Fibroblast of lung (primary cell): ENCODE measurements at regions not wholly inside any gene's neighbourhood (a gene's known extent, or its start where the extent isn't known, plus 50 kb on each side); places are given as distances from the start of the nearest gene placed in this dataset.

Source experiments
- DNase-seq, 2 donors: peaks; one replicate each; pipeline versions ENCODE4 v3.0.0 to v3.0.0-alpha.2; 2010; ENCODE audit warnings: low read depth in 2 of 2
- H2AFZ ChIP-seq: 2 replicates; pipeline ENCODE4 v1.5.1; 2012; ENCODE audit warnings: low read length, control low read depth, inconsistent platforms
- H3K27ac ChIP-seq: 2 replicates; pipeline ENCODE4 v1.5.1; 2011; ENCODE audit warnings: low read length, control low read depth; ENCODE audit not compliant: insufficient read depth
- H3K27me3 ChIP-seq: 2 replicates; pipeline ENCODE4 v1.5.1; 2011; ENCODE audit warnings: mild to moderate bottlenecking, low read length; ENCODE audit not compliant: control insufficient read depth, insufficient read depth
- H3K36me3 ChIP-seq: 2 replicates; pipeline ENCODE4 v1.5.1; 2011; ENCODE audit warnings: low read length; ENCODE audit not compliant: control insufficient read depth, insufficient read depth
- H3K4me1 ChIP-seq: 2 replicates; pipeline ENCODE4 v1.5.1; 2011; ENCODE audit warnings: low read length; ENCODE audit not compliant: control insufficient read depth, insufficient read depth; ENCODE audit errors: extremely low read depth
- H3K4me2 ChIP-seq: 2 replicates; pipeline ENCODE4 v1.5.1; 2011; ENCODE audit warnings: low read length, control low read depth; ENCODE audit not compliant: insufficient read depth; ENCODE audit errors: extremely low read depth
- H3K4me3 ChIP-seq, 4 experiments: fragments of 200-600 bp in 1 of 4; sonication (generic) in 1 of 4; replicated peaks in 1 of 4; 2 replicates each; pipeline ENCODE4 v1.5.1; 2011 to 2016; ENCODE audit warnings: low read length in 4 of 4, low read depth in 3 of 4, mild to moderate bottlenecking in 3 of 4, control low read depth in 2 of 4, inconsistent platforms in 1 of 4, mixed read lengths in 1 of 4; ENCODE audit not compliant: insufficient read depth in 1 of 4; ENCODE audit errors: control extremely low read depth in 1 of 4
- H3K79me2 ChIP-seq: 2 replicates; pipeline ENCODE4 v1.5.1; 2012; ENCODE audit warnings: mild to moderate bottlenecking, low read length, inconsistent platforms; ENCODE audit not compliant: control insufficient read depth, insufficient read depth
- H3K9ac ChIP-seq: 2 replicates; pipeline ENCODE4 v1.5.1; 2011; ENCODE audit warnings: mild to moderate bottlenecking, low read length, control low read depth; ENCODE audit not compliant: insufficient read depth
- H3K9me3 ChIP-seq: 2 replicates; pipeline ENCODE4 v1.5.1; 2012; ENCODE audit warnings: low read depth, low read length; ENCODE audit not compliant: control insufficient read depth, insufficient read depth
- H4K20me1 ChIP-seq: 2 replicates; pipeline ENCODE4 v1.5.1; 2011; ENCODE audit warnings: low read length; ENCODE audit not compliant: control insufficient read depth, insufficient read depth; ENCODE audit errors: extremely low read depth
- CTCF ChIP-seq, 2 donors: IDR thresholded peaks in 1 of 2; conservative IDR thresholded peaks in 1 of 2; 1 replicate in 1 of 2; 2 replicates in 1 of 2; pipeline ENCODE4 v1.5.1; 2011 to 2012; ENCODE audit warnings: low read length in 2 of 2, control low read depth in 1 of 2, inconsistent platforms in 1 of 2, low read depth in 1 of 2, mild to moderate bottlenecking in 1 of 2
- EZH2 ChIP-seq: IDR thresholded peaks from 2 replicates; pipeline ENCODE4 v1.5.1; 2012; ENCODE audit warnings: low read length, control low read depth, mild to moderate bottlenecking; ENCODE audit errors: missing control alignments

- TF ChIP-seq EZH2 = no peak
- TF ChIP-seq CTCF (conservative IDR thresholded peaks at IDR 0.05 in 1 of 2, IDR thresholded peaks at IDR 0.05 in 1 of 2; ENCODE audit: low read depth in 1 of 2, low read length in 2 of 2) = no peak
Measured at GRCh38 chr7:18308938-18309337, 186.6 kb upstream of the HDAC9 start.

GRCh38 chr7:18312482-18312881 lies 183.1 kb upstream of the HDAC9 start:
- H4K20me1 ChIP-seq = no peaks in the 10 kb centered on the region
- H3K9me3 ChIP-seq = no peaks in the 10 kb centered on the region
- no peak overlapping the region for H3K4me3 ChIP-seq
- H3K79me2 ChIP-seq = no peaks in the 10 kb centered on the region
- H3K27ac ChIP-seq = no peak overlapping the region
- no peak for DNase-seq
- no peak for TF ChIP-seq CTCF (conservative IDR thresholded peaks at IDR 0.05 in 1 of 2, IDR thresholded peaks at IDR 0.05 in 1 of 2; ENCODE audit: low read depth in 1 of 2, low read length in 2 of 2)
- no peak overlapping the region for H3K9ac ChIP-seq
- H3K4me1 ChIP-seq = no peaks in the 10 kb centered on the region
- no peak overlapping the region for H3K4me2 ChIP-seq
- no peaks in the 10 kb centered on the region for H3K27me3 ChIP-seq
- no peaks in the 10 kb centered on the region for H3K36me3 ChIP-seq
- H2AFZ ChIP-seq = no peak overlapping the region

More at GRCh38 chr7:18308938-18309337, 186.6 kb upstream of the HDAC9 start:
- H3K4me1 ChIP-seq = no peaks in the 10 kb centered on the region
- H3K27ac ChIP-seq = no peak overlapping the region
- H3K36me3 ChIP-seq = no peaks in the 10 kb centered on the region
- no peaks in the 10 kb centered on the region for H3K79me2 ChIP-seq
- no peak overlapping the region for H3K9ac ChIP-seq
- H3K4me3 ChIP-seq = no peak overlapping the region
- no peaks in the 10 kb centered on the region for H3K27me3 ChIP-seq
- no peak for DNase-seq
- H2AFZ ChIP-seq = no peak overlapping the region
- no peak overlapping the region for H3K4me2 ChIP-seq
- no peaks in the 10 kb centered on the region for H3K9me3 ChIP-seq
- H4K20me1 ChIP-seq = no peaks in the 10 kb centered on the region

GRCh38 chr7:18313965-18314364 lies 181.6 kb upstream of the HDAC9 start:
- TF ChIP-seq EZH2 (no peak), CTCF (conservative IDR thresholded peaks at IDR 0.05 in 1 of 2, IDR thresholded peaks at IDR 0.05 in 1 of 2; ENCODE audit: low read depth in 1 of 2, low read length in 2 of 2) (no peak)
- Histone ChIP-seq H3K4me2 (no peak overlapping the region), H3K79me2 (no peaks in the 10 kb centered on the region), H3K27ac (no peak overlapping the region), H3K9ac (no peak overlapping the region), H2AFZ (no peak overlapping the region), H3K27me3 (no peaks in the 10 kb centered on the region), H3K36me3 (no peaks in the 10 kb centered on the region), H4K20me1 (no peaks in the 10 kb centered on the region), H3K9me3 (no peaks in the 10 kb centered on the region), H3K4me3 (no peak overlapping the region), H3K4me1 (no peaks in the 10 kb centered on the region)
- DNase-seq = no peak
